ENCODE measurements at regions not wholly inside any gene's neighbourhood (a gene's known extent, or its start where the extent isn't known, plus 50 kb on each side); places are given as distances from the start of the nearest gene placed in this dataset.

DNA sequence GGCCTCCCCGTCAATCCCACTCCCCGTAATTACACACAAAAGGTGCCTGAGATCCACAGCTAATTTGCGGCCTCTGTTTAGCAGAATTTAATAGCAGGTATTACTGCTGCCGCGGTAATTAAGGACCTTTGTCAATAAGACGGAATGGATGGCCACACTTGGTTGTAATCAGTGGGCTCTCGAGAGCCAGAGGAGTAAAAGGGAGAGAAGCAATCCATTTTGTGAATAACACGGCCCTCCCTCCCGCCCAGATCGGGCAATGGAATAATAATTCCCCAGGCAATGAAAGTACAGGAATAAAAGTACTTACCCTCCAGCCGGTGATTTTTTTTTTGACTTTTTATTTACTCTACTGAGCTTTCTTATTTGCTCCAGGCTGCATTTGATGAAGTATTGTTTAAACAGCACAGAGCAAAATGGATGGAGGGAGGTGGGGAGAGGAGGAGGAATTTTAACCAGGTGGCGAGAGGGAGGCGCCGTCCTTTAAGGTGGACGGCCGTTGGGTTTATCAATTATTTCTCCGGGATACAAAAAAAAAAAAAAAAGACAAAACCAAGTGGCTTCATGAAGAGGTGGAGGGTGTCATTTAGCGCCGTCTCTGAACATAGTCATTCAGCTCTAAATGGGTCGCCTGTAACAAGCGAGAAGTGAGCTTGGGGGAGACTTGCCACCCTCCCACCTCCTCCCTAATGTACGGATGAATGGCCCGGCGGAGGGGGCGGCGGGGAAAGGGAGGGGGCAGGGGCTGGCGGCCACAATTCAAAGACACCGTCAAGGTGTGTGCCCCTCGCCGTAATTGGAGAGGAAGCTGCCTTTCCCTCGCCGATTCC lies 120.3 kb downstream of the BUB3 start:
- no peak for TF ChIP-seq SMC3 (IDR thresholded peaks at IDR 0.05)
- TF ChIP-seq, protein P1, sequence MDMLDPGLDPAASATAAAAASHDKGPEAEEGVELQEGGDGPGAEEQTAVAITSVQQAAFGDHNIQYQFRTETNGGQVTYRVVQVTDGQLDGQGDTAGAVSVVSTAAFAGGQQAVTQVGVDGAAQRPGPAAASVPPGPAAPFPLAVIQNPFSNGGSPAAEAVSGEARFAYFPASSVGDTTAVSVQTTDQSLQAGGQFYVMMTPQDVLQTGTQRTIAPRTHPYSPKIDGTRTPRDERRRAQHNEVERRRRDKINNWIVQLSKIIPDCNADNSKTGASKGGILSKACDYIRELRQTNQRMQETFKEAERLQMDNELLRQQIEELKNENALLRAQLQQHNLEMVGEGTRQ (IDR thresholded peaks at IDR 0.05): no peak
- no peak for TF ChIP-seq EHMT2 (IDR thresholded peaks at IDR 0.05; ENCODE audit: low read depth)
